ENCODE measurements at regions not wholly inside any gene's neighbourhood (a gene's known extent, or its start where the extent isn't known, plus 50 kb on each side); places are given as distances from the start of the nearest gene placed in this dataset.

GRCh38 chr6:74826263-74826662 is 379.6 kb downstream of the COL12A1 start:
- no peak overlapping the region for H3K27ac ChIP-seq (ENCODE audit: low read depth in 2 of 2, low read length in 2 of 2)
- H3K36me3 ChIP-seq (ENCODE audit: control insufficient read depth in 2 of 3, insufficient read depth in 3 of 3, low read length in 3 of 3) = no peaks in the 10 kb centered on the region
- FAIRE-seq (no peak), DNase-seq (peak in 2 of 5 donors; percentile 13 to 47)
- TF ChIP-seq, protein P1, sequence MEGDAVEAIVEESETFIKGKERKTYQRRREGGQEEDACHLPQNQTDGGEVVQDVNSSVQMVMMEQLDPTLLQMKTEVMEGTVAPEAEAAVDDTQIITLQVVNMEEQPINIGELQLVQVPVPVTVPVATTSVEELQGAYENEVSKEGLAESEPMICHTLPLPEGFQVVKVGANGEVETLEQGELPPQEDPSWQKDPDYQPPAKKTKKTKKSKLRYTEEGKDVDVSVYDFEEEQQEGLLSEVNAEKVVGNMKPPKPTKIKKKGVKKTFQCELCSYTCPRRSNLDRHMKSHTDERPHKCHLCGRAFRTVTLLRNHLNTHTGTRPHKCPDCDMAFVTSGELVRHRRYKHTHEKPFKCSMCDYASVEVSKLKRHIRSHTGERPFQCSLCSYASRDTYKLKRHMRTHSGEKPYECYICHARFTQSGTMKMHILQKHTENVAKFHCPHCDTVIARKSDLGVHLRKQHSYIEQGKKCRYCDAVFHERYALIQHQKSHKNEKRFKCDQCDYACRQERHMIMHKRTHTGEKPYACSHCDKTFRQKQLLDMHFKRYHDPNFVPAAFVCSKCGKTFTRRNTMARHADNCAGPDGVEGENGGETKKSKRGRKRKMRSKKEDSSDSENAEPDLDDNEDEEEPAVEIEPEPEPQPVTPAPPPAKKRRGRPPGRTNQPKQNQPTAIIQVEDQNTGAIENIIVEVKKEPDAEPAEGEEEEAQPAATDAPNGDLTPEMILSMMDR (IDR thresholded peaks at IDR 0.05; ENCODE audit: borderline replicate concordance, extremely low read depth, insufficient read depth) = no peak
- no peak overlapping the region for H3K4me3 ChIP-seq (ENCODE audit: low read length in 3 of 3)
- no peak overlapping the region for H3K9ac ChIP-seq (ENCODE audit: low read length in 3 of 3)
- H3K9me3 ChIP-seq (ENCODE audit: control insufficient read depth in 2 of 3, insufficient read depth in 1 of 3, low read length in 3 of 3) = no peaks in the 10 kb centered on the region
- intact Hi-C loops (cut with DNase I) = no loop called here
- no peaks in the 10 kb centered on the region for H3K27me3 ChIP-seq (ENCODE audit: control insufficient read depth, insufficient read depth, low read length)
- no peaks in the 10 kb centered on the region for H3K4me1 ChIP-seq (ENCODE audit: control insufficient read depth in 2 of 3, insufficient read depth in 2 of 3, low read depth in 1 of 3, low read length in 3 of 3)

- Histone ChIP-seq H3K27me3 (ENCODE audit: control insufficient read depth, insufficient read depth, low read length) (no peaks in the 10 kb centered on the region), H3K4me1 (ENCODE audit: control insufficient read depth in 2 of 3, insufficient read depth in 2 of 3, low read depth in 1 of 3, low read length in 3 of 3) (no peaks in the 10 kb centered on the region), H3K9me3 (ENCODE audit: control insufficient read depth in 2 of 3, insufficient read depth in 1 of 3, low read length in 3 of 3) (peaks cover 0 to 17% (median 6%) of the 10 kb centered on the region in 3 donors), H3K27ac (ENCODE audit: low read depth in 2 of 2, low read length in 2 of 2) (no peak overlapping the region), H3K9ac (ENCODE audit: low read length in 3 of 3) (no peak overlapping the region), H3K36me3 (ENCODE audit: control insufficient read depth in 2 of 3, insufficient read depth in 3 of 3, low read length in 3 of 3) (no peaks in the 10 kb centered on the region), H3K4me3 (ENCODE audit: low read length in 3 of 3) (no peak overlapping the region)
- intact Hi-C loops (cut with DNase I) = no loop called here
- no peak for FAIRE-seq
- no peak for DNase-seq
- TF ChIP-seq, protein P1 (IDR thresholded peaks at IDR 0.05; ENCODE audit: borderline replicate concordance, extremely low read depth, insufficient read depth) = no peak
Measured at GRCh38 chr6:74814440-74814839, 391.4 kb downstream of the COL12A1 start.

- no peak overlapping the region for H3K27ac ChIP-seq (ENCODE audit: low read depth in 2 of 2, low read length in 2 of 2)
- no peak overlapping the region for H3K4me3 ChIP-seq (ENCODE audit: low read length in 3 of 3)
- TF ChIP-seq, protein P1 (IDR thresholded peaks at IDR 0.05; ENCODE audit: borderline replicate concordance, extremely low read depth, insufficient read depth) = no peak
- H3K27me3 ChIP-seq (ENCODE audit: control insufficient read depth, insufficient read depth, low read length) = no peaks in the 10 kb centered on the region
- no peak for FAIRE-seq
- intact Hi-C loops (cut with DNase I) = no loop called here
- no peak for DNase-seq
- H3K9ac ChIP-seq (ENCODE audit: low read length in 3 of 3) = no peak overlapping the region
- no peaks in the 10 kb centered on the region for H3K4me1 ChIP-seq (ENCODE audit: control insufficient read depth in 2 of 3, insufficient read depth in 2 of 3, low read depth in 1 of 3, low read length in 3 of 3)
- no peaks in the 10 kb centered on the region for H3K9me3 ChIP-seq (ENCODE audit: control insufficient read depth in 2 of 3, insufficient read depth in 1 of 3, low read length in 3 of 3)
- H3K36me3 ChIP-seq (ENCODE audit: control insufficient read depth in 2 of 3, insufficient read depth in 3 of 3, low read length in 3 of 3) = no peaks in the 10 kb centered on the region
Measured at GRCh38 chr6:74807674-74808073, 398.2 kb downstream of the COL12A1 start.
